HL-60 (cell line): ENCODE measurements at regions not wholly inside any gene's neighbourhood (a gene's known extent, or its start where the extent isn't known, plus 50 kb on each side); places are given as distances from the start of the nearest gene placed in this dataset.

Experiments used
- DNase-seq, 2 experiments: peaks; one replicate each; pipeline ENCODE4 v3.0.0-alpha.2; 2010 to 2020; ENCODE audit warnings: low read depth in 1 of 2, low spot score in 1 of 2
- H3K27ac ChIP-seq: fragments of 250-450 bp; sonication (Bioruptor Pico); replicated peaks from 2 replicates; pipeline ENCODE4 v1.5.1; 2020; ENCODE audit warnings: mild to moderate bottlenecking, moderate library complexity
- H3K27me3 ChIP-seq: fragments of 250-450 bp; sonication (Bioruptor Pico); 2 replicates; pipeline ENCODE4 v1.5.1; 2021; ENCODE audit warnings: mild to moderate bottlenecking, moderate library complexity; ENCODE audit not compliant: insufficient read depth, poor library complexity, severe bottlenecking
- H3K4me3 ChIP-seq: replicated peaks from 2 replicates; pipeline ENCODE4 v1.5.1; 2011; ENCODE audit warnings: mild to moderate bottlenecking, control low read depth, low read length; ENCODE audit not compliant: insufficient read depth
- CTCF ChIP-seq: IDR thresholded peaks from one replicate; pipeline ENCODE4 v1.5.1; 2011; ENCODE audit warnings: low read length, control low read depth, inconsistent platforms; ENCODE audit not compliant: insufficient read depth
- GABPA ChIP-seq: IDR thresholded peaks from 2 replicates; pipeline ENCODE4 v1.6.1; 2012; ENCODE audit warnings: low read depth
- POLR2AphosphoS5 ChIP-seq: IDR thresholded peaks from 2 replicates; pipeline ENCODE4 v1.6.1; 2012; ENCODE audit warnings: low read depth
- SPI1 ChIP-seq: IDR thresholded peaks from 2 replicates; pipeline ENCODE4 v1.6.1; 2012; ENCODE audit warnings: low read depth, mild to moderate bottlenecking, borderline replicate concordance
- TF ChIP-seq, protein P1 (sequence below): IDR thresholded peaks from 2 replicates; pipeline ENCODE4 v1.6.1; 2012; ENCODE audit warnings: low read depth; ENCODE audit not compliant: insufficient replicate concordance

DNA sequence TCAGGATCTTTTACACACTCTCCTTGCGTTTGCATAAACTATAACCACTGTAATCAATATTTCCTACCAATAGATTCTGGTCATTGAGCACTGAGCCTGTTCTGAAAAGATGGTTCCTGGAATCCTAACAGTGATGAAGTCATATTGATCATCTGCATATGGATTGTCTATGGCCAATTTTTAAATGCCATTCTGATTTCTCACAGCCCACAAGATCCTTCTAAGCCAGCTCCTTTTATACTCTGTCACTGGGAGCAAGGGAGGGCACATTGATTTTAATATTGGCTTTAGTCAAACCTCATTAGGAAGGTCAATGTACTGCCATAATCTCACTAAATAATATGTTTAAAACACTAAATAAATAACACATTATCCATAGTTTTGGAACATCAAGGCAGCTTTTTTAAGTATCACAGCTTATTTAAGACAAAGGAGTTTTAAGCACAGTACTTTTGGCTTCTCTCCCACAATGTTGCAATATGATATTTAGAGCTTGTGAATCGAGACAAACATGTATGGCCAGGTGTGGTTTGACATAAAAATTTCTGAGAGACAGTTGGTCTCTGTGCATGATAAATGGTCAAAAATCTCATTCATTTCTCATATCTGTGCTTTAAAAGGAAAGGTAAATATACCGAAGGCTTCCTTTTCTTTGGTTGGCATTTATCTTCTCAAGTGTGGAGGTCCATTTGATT lies 267.3 kb downstream of the MTX2 start:
- H3K27me3 ChIP-seq = no peaks in the 10 kb centered on the region
- DNase-seq = no peak
- H3K27ac ChIP-seq = no peak overlapping the region
- no peak for TF ChIP-seq GABPA
- TF ChIP-seq, protein P1, sequence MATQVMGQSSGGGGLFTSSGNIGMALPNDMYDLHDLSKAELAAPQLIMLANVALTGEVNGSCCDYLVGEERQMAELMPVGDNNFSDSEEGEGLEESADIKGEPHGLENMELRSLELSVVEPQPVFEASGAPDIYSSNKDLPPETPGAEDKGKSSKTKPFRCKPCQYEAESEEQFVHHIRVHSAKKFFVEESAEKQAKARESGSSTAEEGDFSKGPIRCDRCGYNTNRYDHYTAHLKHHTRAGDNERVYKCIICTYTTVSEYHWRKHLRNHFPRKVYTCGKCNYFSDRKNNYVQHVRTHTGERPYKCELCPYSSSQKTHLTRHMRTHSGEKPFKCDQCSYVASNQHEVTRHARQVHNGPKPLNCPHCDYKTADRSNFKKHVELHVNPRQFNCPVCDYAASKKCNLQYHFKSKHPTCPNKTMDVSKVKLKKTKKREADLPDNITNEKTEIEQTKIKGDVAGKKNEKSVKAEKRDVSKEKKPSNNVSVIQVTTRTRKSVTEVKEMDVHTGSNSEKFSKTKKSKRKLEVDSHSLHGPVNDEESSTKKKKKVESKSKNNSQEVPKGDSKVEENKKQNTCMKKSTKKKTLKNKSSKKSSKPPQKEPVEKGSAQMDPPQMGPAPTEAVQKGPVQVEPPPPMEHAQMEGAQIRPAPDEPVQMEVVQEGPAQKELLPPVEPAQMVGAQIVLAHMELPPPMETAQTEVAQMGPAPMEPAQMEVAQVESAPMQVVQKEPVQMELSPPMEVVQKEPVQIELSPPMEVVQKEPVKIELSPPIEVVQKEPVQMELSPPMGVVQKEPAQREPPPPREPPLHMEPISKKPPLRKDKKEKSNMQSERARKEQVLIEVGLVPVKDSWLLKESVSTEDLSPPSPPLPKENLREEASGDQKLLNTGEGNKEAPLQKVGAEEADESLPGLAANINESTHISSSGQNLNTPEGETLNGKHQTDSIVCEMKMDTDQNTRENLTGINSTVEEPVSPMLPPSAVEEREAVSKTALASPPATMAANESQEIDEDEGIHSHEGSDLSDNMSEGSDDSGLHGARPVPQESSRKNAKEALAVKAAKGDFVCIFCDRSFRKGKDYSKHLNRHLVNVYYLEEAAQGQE = no peak
- TF ChIP-seq CTCF = no peak
- TF ChIP-seq POLR2AphosphoS5 = no peak
- TF ChIP-seq SPI1 = no peak
- H3K4me3 ChIP-seq = no peak overlapping the region

DNA sequence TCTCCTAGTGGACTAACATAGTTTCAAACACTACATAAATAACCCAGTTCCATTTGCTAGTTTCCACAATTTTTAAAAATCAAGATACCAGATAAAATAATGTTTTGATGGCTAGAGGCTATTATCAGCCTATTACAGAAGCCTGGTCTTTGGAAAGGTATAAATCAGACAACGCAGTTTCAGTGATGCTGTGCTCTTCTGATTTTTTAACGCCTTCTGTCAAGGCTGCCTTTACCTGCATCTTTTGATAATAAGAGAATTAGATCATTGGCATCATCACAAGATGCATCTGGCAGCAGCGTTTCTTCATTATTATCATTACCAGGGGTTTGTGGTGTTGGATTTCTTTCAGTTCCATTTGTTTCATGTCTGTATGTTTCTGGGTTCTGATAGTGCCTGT lies 268.7 kb downstream of the MTX2 start:
- Histone ChIP-seq H3K27ac (no peak overlapping the region), H3K27me3 (no peaks in the 10 kb centered on the region), H3K4me3 (no peak overlapping the region)
- TF ChIP-seq CTCF (no peak), POLR2AphosphoS5 (no peak), SPI1 (no peak)
- TF ChIP-seq, protein P1 = no peak
- DNase-seq = no peak

GRCh38 chr2:176540995-176541394 lies 271.8 kb downstream of the MTX2 start:
- DNase-seq = no peak
- H3K27ac ChIP-seq = no peak overlapping the region
- TF ChIP-seq POLR2AphosphoS5 (no peak), SPI1 (no peak), CTCF (no peak), GABPA (no peak)
- TF ChIP-seq, protein P1 = no peak
- no peak overlapping the region for H3K4me3 ChIP-seq
- peaks cover 2% of the 10 kb centered on the region for H3K27me3 ChIP-seq
